CD14-positive monocyte (primary cell): ENCODE measurements at regions not wholly inside any gene's neighbourhood (a gene's known extent, or its start where the extent isn't known, plus 50 kb on each side); places are given as distances from the start of the nearest gene placed in this dataset.

Experiments
- DNase-seq, 3 donors: peaks; one replicate each; pipeline ENCODE4 v3.0.0-alpha.2; 2011 to 2022
- H2AFZ ChIP-seq: 2 replicates; pipeline ENCODE4 v1.6.0; 2012; ENCODE audit warnings: mild to moderate bottlenecking, low read depth, low read length, inconsistent platforms; ENCODE audit not compliant: insufficient read depth, poor library complexity, severe bottlenecking
- H3K27ac ChIP-seq, 2 donors: 1 replicate in 1 of 2; 2 replicates in 1 of 2; pipeline ENCODE4 v1.5.1; 2012 to 2013; ENCODE audit warnings: low read length in 2 of 2, control low read depth in 1 of 2, inconsistent platforms in 1 of 2, low read depth in 1 of 2, mild to moderate bottlenecking in 1 of 2
- H3K27me3 ChIP-seq, 2 donors: one replicate each; pipeline versions ENCODE4 v1.6.0 to v1.6.1; 2011 to 2013; ENCODE audit warnings: low read length in 2 of 2; ENCODE audit not compliant: control insufficient read depth in 2 of 2, insufficient read depth in 2 of 2
- H3K36me3 ChIP-seq, 2 donors: replicated peaks in 1 of 2; 1 replicate in 1 of 2; 2 replicates in 1 of 2; pipeline versions ENCODE4 v1.5.1 to v1.6.1; 2012 to 2013; ENCODE audit warnings: low read length in 2 of 2, control low read depth in 1 of 2, inconsistent platforms in 1 of 2, mild to moderate bottlenecking in 1 of 2; ENCODE audit not compliant: insufficient read depth in 2 of 2, control insufficient read depth in 1 of 2
- H3K4me1 ChIP-seq, 2 donors: 1 replicate in 1 of 2; 2 replicates in 1 of 2; pipeline versions ENCODE4 v1.5.1 to v1.6.1; 2012 to 2013; ENCODE audit warnings: low read length in 2 of 2, control low read depth in 1 of 2, inconsistent platforms in 1 of 2, mild to moderate bottlenecking in 1 of 2, moderate library complexity in 1 of 2; ENCODE audit not compliant: insufficient read depth in 2 of 2, control insufficient read depth in 1 of 2
- H3K4me2 ChIP-seq: replicated peaks from 2 replicates; pipeline ENCODE3; 2012; ENCODE audit warnings: low read length, moderate library complexity, mild to moderate bottlenecking; ENCODE audit not compliant: poor library complexity, severe bottlenecking; ENCODE audit errors: extremely low read depth
- H3K4me3 ChIP-seq, 3 experiments: fragments of 200-600 bp in 1 of 3; sonication (generic) in 1 of 3; replicated peaks in 1 of 3; 1 replicate in 2 of 3; 2 replicates in 1 of 3; pipeline ENCODE4 v1.5.1; 2011 to 2013; ENCODE audit warnings: low read length in 3 of 3, mild to moderate bottlenecking in 3 of 3, control low read depth in 2 of 3, low read depth in 2 of 3, inconsistent platforms in 1 of 3, moderate library complexity in 1 of 3
- H3K79me2 ChIP-seq: 2 replicates; pipeline ENCODE4 v1.6.0; 2012; ENCODE audit warnings: mild to moderate bottlenecking, control low read depth, inconsistent platforms, low read length, moderate library complexity; ENCODE audit not compliant: insufficient read depth
- H3K9ac ChIP-seq: 2 replicates; pipeline ENCODE4 v1.6.0; 2017; ENCODE audit warnings: low read length, mild to moderate bottlenecking; ENCODE audit not compliant: insufficient read depth, poor library complexity, severe bottlenecking
- H3K9me3 ChIP-seq, 2 donors: replicated peaks in 1 of 2; 1 replicate in 1 of 2; 2 replicates in 1 of 2; pipeline versions ENCODE4 v1.5.1 to v1.6.1; 2012 to 2013; ENCODE audit warnings: low read length in 2 of 2, control low read depth in 1 of 2; ENCODE audit not compliant: control insufficient read depth in 1 of 2, insufficient read depth in 1 of 2
- H4K20me1 ChIP-seq: 2 replicates; pipeline ENCODE4 v1.6.0; 2012; ENCODE audit warnings: mild to moderate bottlenecking, low read length, control low read depth, moderate library complexity; ENCODE audit not compliant: insufficient read depth
- H3K27ac Mint-ChIP-seq, 7 donors: one replicate each; pipeline ENCODE4 v1.8.0; 2020; ENCODE audit warnings: mild to moderate bottlenecking in 7 of 7, mixed read lengths in 7 of 7, moderate library complexity in 6 of 7, inconsistent platforms in 2 of 7
- H3K27me3 Mint-ChIP-seq, 3 donors: one replicate each; pipeline ENCODE4 v1.8.0; 2021 to 2022; ENCODE audit warnings: low read depth in 3 of 3, mild to moderate bottlenecking in 3 of 3, mixed read lengths in 3 of 3, moderate library complexity in 3 of 3, inconsistent platforms in 1 of 3
- H3K36me3 Mint-ChIP-seq, 2 donors: one replicate each; pipeline ENCODE4 v1.8.0; 2020; ENCODE audit warnings: mixed read lengths in 2 of 2, inconsistent platforms in 1 of 2, mild to moderate bottlenecking in 1 of 2
- H3K4me1 Mint-ChIP-seq: one replicate; pipeline ENCODE4 v1.8.0; 2020; ENCODE audit warnings: mild to moderate bottlenecking, mixed read lengths
- H3K4me3 Mint-ChIP-seq, 2 donors: one replicate each; pipeline ENCODE4 v1.8.0; 2020; ENCODE audit warnings: mild to moderate bottlenecking in 2 of 2, mixed read lengths in 2 of 2, moderate library complexity in 1 of 2
- H3K9me3 Mint-ChIP-seq, 7 donors: one replicate each; pipeline ENCODE4 v1.8.0; 2020 to 2022; ENCODE audit warnings: mixed read lengths in 7 of 7, mild to moderate bottlenecking in 6 of 7, moderate library complexity in 6 of 7, inconsistent platforms in 2 of 7
- CTCF ChIP-seq: fragments of 200-600 bp; IDR thresholded peaks from one replicate; pipeline ENCODE4 v1.8.0; 2022; ENCODE audit warnings: antibody characterized with exemption, mild to moderate bottlenecking
- WGBS: methylation state at CpG from one replicate; pipeline ENCODE4 v1.1.5; 2013; ENCODE audit warnings: missing lambda C conversion rate; ENCODE audit not compliant: insufficient coverage; 5-methylcytosine and 5-hydroxymethylcytosine counted together
- intact Hi-C, 2 donors: fragments of 100-400 bp; cut with micrococcal nuclease; formaldehyde crosslinking; loops; one replicate each; pipeline versions ENCODE4 v1.15.0 to v1.15.1; 2023

GRCh38 chr5:87562068-87562467 lies 149.3 kb upstream of the CCNH start:
- Mint-ChIP-seq H3K4me1 (no peaks in the 10 kb centered on the region), H3K9me3 (peaks cover 4 to 16% (median 8%) of the 10 kb centered on the region in 7 donors), H3K27me3 (no peaks in the 10 kb centered on the region), H3K4me3 (no peak overlapping the region), H3K27ac (no peak overlapping the region), H3K36me3 (no peaks in the 10 kb centered on the region)
- Histone ChIP-seq H3K27me3 (no peaks in the 10 kb centered on the region), H3K27ac (no peak overlapping the region), H3K4me1 (no peaks in the 10 kb centered on the region), H3K4me2 (no peak overlapping the region), H4K20me1 (no peaks in the 10 kb centered on the region), H3K9ac (no peak overlapping the region), H2AFZ (no peak overlapping the region), H3K4me3 (no peak overlapping the region), H3K36me3 (no peaks in the 10 kb centered on the region), H3K9me3 (peaks cover 6 to 7% of the 10 kb centered on the region in 2 donors), H3K79me2 (no peaks in the 10 kb centered on the region)
- no peak for TF ChIP-seq CTCF
- DNase-seq, result no peak
- WGBS, result no CpG with 5 or more reads among the region's 1 CpG
- intact Hi-C loops, result no loop called here

- Histone ChIP-seq H3K4me3 (no peak overlapping the region), H4K20me1 (no peaks in the 10 kb centered on the region), H3K4me1 (no peaks in the 10 kb centered on the region), H3K79me2 (no peaks in the 10 kb centered on the region), H3K27ac (no peak overlapping the region), H3K9ac (no peak overlapping the region), H3K27me3 (no peaks in the 10 kb centered on the region), H3K36me3 (no peaks in the 10 kb centered on the region), H3K9me3 (peaks cover 0 to 3% of the 10 kb centered on the region in 2 donors), H2AFZ (no peak overlapping the region), H3K4me2 (no peak overlapping the region)
- Mint-ChIP-seq H3K4me1 (no peaks in the 10 kb centered on the region), H3K27me3 (no peaks in the 10 kb centered on the region), H3K9me3 (peaks cover 0 to 7% (median 0%) of the 10 kb centered on the region in 7 donors), H3K4me3 (no peak overlapping the region), H3K27ac (no peak overlapping the region), H3K36me3 (no peaks in the 10 kb centered on the region)
- intact Hi-C loops, result no loop called here
- TF ChIP-seq CTCF, result no peak
- WGBS, result no CpG with 5 or more reads among the region's 2 CpGs
- DNase-seq, result no peak
Measured at GRCh38 chr5:87560528-87560927, 147.8 kb upstream of the CCNH start.
